GM12873 (cell line): ENCODE measurements at regions not wholly inside any gene's neighbourhood (a gene's known extent, or its start where the extent isn't known, plus 50 kb on each side); places are given as distances from the start of the nearest gene placed in this dataset.

ENCODE experiments used
- CTCF ChIP-seq: IDR thresholded peaks from 2 replicates; pipeline ENCODE4 v1.5.1; 2012; ENCODE audit warnings: low read depth, mild to moderate bottlenecking, moderate library complexity, low read length, control low read depth; ENCODE audit not compliant: insufficient read depth; ENCODE audit errors: missing control alignments

- no peak for TF ChIP-seq CTCF
Observed at GRCh38 chr5:101440173-101440572, 537.1 kb upstream of the ST8SIA4 start.

GRCh38 chr5:101437351-101437750 is 534.3 kb upstream of the ST8SIA4 start:
- TF ChIP-seq CTCF = no peak

- TF ChIP-seq CTCF = no peak
Observed at GRCh38 chr5:101435768-101436167, 532.7 kb upstream of the ST8SIA4 start.

- TF ChIP-seq CTCF = no peak
Observed at GRCh38 chr5:101431201-101431600, 528.1 kb upstream of the ST8SIA4 start.

GRCh38 chr5:101430551-101430950 is 527.5 kb upstream of the ST8SIA4 start:
- TF ChIP-seq CTCF = no peak

- TF ChIP-seq CTCF = no peak
Observed at GRCh38 chr5:101429241-101429640, 526.2 kb upstream of the ST8SIA4 start.

GRCh38 chr5:101425339-101425859 is 522.3 kb upstream of the ST8SIA4 start:
- TF ChIP-seq CTCF = no peak
